ENCODE measurements at regions not wholly inside any gene's neighbourhood (a gene's known extent, or its start where the extent isn't known, plus 50 kb on each side); places are given as distances from the start of the nearest gene placed in this dataset.

GRCh38 chr12:107178776-107179175 lies 85.4 kb upstream of the CRY1 start:
- whole genome bisulfite sequencing, 2 donors = 79 to 81% methylated on average over 5 of the region's 5 CpGs
- Histone ChIP-seq H3K9me3 (no peaks in the 10 kb centered on the region), H3K4me3 (no peak overlapping the region), H3K27ac (no peak overlapping the region), H3K4me1 (no peaks in the 10 kb centered on the region), H3K27me3 (no peaks in the 10 kb centered on the region), H3K36me3 (ENCODE audit: low read depth, missing control alignments) (no peaks in the 10 kb centered on the region)
- intact Hi-C loops (cut with DNase I; ENCODE audit: low total_unique reads) = no loop called here
- no peak for DNase-seq
- TF ChIP-seq CTCF (IDR thresholded peaks at IDR 0.05) (no peak), POLR2A (IDR thresholded peaks at IDR 0.05) (no peak)

- Histone ChIP-seq H3K4me1 (no peaks in the 10 kb centered on the region), H3K27me3 (no peaks in the 10 kb centered on the region), H3K27ac (no peak overlapping the region), H3K36me3 (ENCODE audit: low read depth, missing control alignments) (no peaks in the 10 kb centered on the region), H3K4me3 (no peak overlapping the region), H3K9me3 (no peaks in the 10 kb centered on the region)
- no peak for TF ChIP-seq CTCF (IDR thresholded peaks at IDR 0.05)
- TF ChIP-seq POLR2A (IDR thresholded peaks at IDR 0.05) = no peak
- WGBS, 2 donors = 73 to 85% methylated on average over 1 of the region's 1 CpG
- DNase-seq = no peak
- intact Hi-C loops (cut with DNase I; ENCODE audit: low total_unique reads) = no loop called here
Measured at GRCh38 chr12:107179871-107180270, 86.5 kb upstream of the CRY1 start.

- H3K4me1 ChIP-seq = no peaks in the 10 kb centered on the region
- H3K27me3 ChIP-seq = no peaks in the 10 kb centered on the region
- no peaks in the 10 kb centered on the region for H3K36me3 ChIP-seq (ENCODE audit: low read depth, missing control alignments)
- no peaks in the 10 kb centered on the region for H3K9me3 ChIP-seq
- intact Hi-C loops (cut with DNase I; ENCODE audit: low total_unique reads) = no loop called here
- TF ChIP-seq POLR2A (IDR thresholded peaks at IDR 0.05) (no peak), CTCF (IDR thresholded peaks at IDR 0.05) (no peak)
- H3K27ac ChIP-seq = no peak overlapping the region
- no peak for DNase-seq
- H3K4me3 ChIP-seq = no peak overlapping the region
- 75 to 88% methylated on average over 1 of the region's 1 CpG for WGBS, 2 donors
Measured at GRCh38 chr12:107180272-107180671, 86.9 kb upstream of the CRY1 start.

GRCh38 chr12:107184359-107184930 lies 91.1 kb upstream of the CRY1 start:
- H3K4me3 ChIP-seq = no peak overlapping the region
- no peak for TF ChIP-seq POLR2A (IDR thresholded peaks at IDR 0.05)
- TF ChIP-seq CTCF (IDR thresholded peaks at IDR 0.05) = no peak
- no peak overlapping the region for H3K27ac ChIP-seq
- no peaks in the 10 kb centered on the region for H3K27me3 ChIP-seq
- no peaks in the 10 kb centered on the region for H3K4me1 ChIP-seq
- 41 to 51% methylated on average over 5 of the region's 5 CpGs for WGBS, 2 donors
- H3K9me3 ChIP-seq = no peaks in the 10 kb centered on the region
- DNase-seq = no peak
- no peaks in the 10 kb centered on the region for H3K36me3 ChIP-seq (ENCODE audit: low read depth, missing control alignments)
- intact Hi-C loops (cut with DNase I; ENCODE audit: low total_unique reads) = no loop called here

DNA sequence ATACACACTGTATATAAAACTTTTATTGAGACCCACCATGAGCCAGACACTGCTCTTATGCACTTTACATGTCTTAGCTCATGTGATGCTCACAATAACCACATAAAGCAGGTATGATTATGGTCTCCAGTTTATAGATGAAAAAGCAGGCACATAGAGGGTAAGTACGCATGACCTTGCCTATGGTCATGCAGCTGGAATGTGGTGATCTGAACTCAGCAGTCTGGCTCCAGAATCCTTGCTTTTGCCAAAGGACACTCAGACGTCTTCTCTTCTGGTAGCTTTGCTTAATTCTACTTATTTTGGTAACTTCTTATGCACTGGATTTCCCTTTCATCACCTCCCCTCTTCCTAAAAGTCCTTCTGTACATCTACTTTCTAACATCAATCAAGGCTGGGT lies 103.3 kb upstream of the CRY1 start:
- H3K4me3 ChIP-seq = no peak overlapping the region
- no peaks in the 10 kb centered on the region for H3K9me3 ChIP-seq
- H3K4me1 ChIP-seq = no peaks in the 10 kb centered on the region
- no peak overlapping the region for H3K27ac ChIP-seq
- no peak for DNase-seq
- intact Hi-C loops (cut with DNase I; ENCODE audit: low total_unique reads) = no loop called here
- H3K27me3 ChIP-seq = no peaks in the 10 kb centered on the region
- no peaks in the 10 kb centered on the region for H3K36me3 ChIP-seq (ENCODE audit: low read depth, missing control alignments)
- TF ChIP-seq CTCF (IDR thresholded peaks at IDR 0.05) (no peak), POLR2A (IDR thresholded peaks at IDR 0.05) (no peak)
- WGBS, 2 donors = 43 to 63% methylated on average over 2 of the region's 2 CpGs

Measured in testis (tissue), 2 donors.